ENCODE measurements at regions not wholly inside any gene's neighbourhood (a gene's known extent, or its start where the extent isn't known, plus 50 kb on each side); places are given as distances from the start of the nearest gene placed in this dataset.
"Not testable (repeated sequence)": the region's sequence is repeated elsewhere in the genome, so short reads cannot be mapped to it uniquely, and the experiment has no call there.

GRCh38 chr14:30243207-30243606 lies 315.6 kb upstream of the PRKD1 start:
- no peak overlapping the region for H3K27ac Mint-ChIP-seq (ENCODE audit: unreplicated experiment)
- no peak for DNase-seq
- peaks cover 2% of the 10 kb centered on the region for H3K9me3 Mint-ChIP-seq (ENCODE audit: unreplicated experiment)
- H3K27me3 Mint-ChIP-seq (ENCODE audit: unreplicated experiment): peaks cover 3% of the 10 kb centered on the region
- TF ChIP-seq, protein P1, sequence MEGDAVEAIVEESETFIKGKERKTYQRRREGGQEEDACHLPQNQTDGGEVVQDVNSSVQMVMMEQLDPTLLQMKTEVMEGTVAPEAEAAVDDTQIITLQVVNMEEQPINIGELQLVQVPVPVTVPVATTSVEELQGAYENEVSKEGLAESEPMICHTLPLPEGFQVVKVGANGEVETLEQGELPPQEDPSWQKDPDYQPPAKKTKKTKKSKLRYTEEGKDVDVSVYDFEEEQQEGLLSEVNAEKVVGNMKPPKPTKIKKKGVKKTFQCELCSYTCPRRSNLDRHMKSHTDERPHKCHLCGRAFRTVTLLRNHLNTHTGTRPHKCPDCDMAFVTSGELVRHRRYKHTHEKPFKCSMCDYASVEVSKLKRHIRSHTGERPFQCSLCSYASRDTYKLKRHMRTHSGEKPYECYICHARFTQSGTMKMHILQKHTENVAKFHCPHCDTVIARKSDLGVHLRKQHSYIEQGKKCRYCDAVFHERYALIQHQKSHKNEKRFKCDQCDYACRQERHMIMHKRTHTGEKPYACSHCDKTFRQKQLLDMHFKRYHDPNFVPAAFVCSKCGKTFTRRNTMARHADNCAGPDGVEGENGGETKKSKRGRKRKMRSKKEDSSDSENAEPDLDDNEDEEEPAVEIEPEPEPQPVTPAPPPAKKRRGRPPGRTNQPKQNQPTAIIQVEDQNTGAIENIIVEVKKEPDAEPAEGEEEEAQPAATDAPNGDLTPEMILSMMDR (IDR thresholded peaks at IDR 0.05; ENCODE audit: partially characterized antibody, unreplicated experiment): no peak
- peaks cover 8% of the 10 kb centered on the region for H3K4me1 Mint-ChIP-seq (ENCODE audit: low read depth, unreplicated experiment)
- H3K4me3 Mint-ChIP-seq (ENCODE audit: unreplicated experiment): no peak overlapping the region
- no peaks in the 10 kb centered on the region for H3K36me3 Mint-ChIP-seq (ENCODE audit: unreplicated experiment)

DNA sequence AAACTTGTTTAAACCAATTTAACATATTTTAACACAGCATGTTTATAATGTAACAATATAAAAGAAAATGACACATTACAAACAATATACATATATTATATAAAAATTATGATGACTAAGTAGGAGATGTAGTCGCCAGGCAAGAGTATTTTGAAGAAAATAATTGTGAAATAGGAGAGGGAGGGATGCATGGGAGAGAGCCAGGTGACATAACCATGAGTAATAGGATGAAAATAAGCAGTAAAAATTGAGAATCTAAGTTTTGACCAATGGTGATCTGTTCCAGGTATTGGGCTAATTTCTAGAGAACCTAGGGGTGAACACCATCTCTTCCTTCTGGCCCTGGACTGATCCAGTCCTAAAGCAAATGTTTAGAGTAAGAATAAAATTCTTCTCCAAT lies 315.2 kb upstream of the G2E3 start:
- Mint-ChIP-seq H3K27me3 (ENCODE audit: unreplicated experiment) (peaks cover 3% of the 10 kb centered on the region), H3K27ac (ENCODE audit: unreplicated experiment) (no peak overlapping the region)
- TF ChIP-seq, protein P1 (IDR thresholded peaks at IDR 0.05; ENCODE audit: partially characterized antibody, unreplicated experiment): no peak

GRCh38 chr14:30244348-30244747 lies 314.6 kb upstream of the G2E3 start:
- not testable (repeated sequence) for H3K4me1 Mint-ChIP-seq (ENCODE audit: low read depth, unreplicated experiment); H3K4me3 Mint-ChIP-seq (ENCODE audit: unreplicated experiment); H3K36me3 Mint-ChIP-seq (ENCODE audit: unreplicated experiment); DNase-seq; H3K9me3 Mint-ChIP-seq (ENCODE audit: unreplicated experiment); H3K27me3 Mint-ChIP-seq (ENCODE audit: unreplicated experiment); H3K27ac Mint-ChIP-seq (ENCODE audit: unreplicated experiment)

More for the DNA sequence above, 315.2 kb upstream of the G2E3 start:
- no peaks in the 10 kb centered on the region for H3K36me3 Mint-ChIP-seq (ENCODE audit: unreplicated experiment)
- H3K4me3 Mint-ChIP-seq (ENCODE audit: unreplicated experiment): no peak overlapping the region
- H3K9me3 Mint-ChIP-seq (ENCODE audit: unreplicated experiment): peaks cover 2% of the 10 kb centered on the region
- no peak for DNase-seq
- peaks cover 8% of the 10 kb centered on the region for H3K4me1 Mint-ChIP-seq (ENCODE audit: low read depth, unreplicated experiment)

DNA sequence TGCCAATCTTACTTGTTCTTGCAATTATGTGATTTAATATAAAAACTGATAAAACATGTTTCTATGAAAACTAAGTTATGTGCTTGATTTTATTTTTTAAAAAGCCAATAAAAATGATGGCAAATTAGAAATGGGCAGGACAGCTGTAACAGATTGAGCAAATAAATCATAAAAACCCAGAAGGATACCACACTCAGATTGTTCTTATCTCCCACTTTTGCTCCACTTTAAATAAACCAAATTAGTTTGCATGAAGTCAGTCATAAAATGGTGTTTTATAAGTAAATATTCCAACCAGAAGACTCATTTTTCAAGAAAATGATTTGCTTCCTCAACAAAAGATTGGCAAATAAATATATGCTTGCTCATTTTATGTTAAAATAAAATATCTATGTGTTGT lies 307.9 kb upstream of the G2E3 start:
- Mint-ChIP-seq H3K9me3 (ENCODE audit: unreplicated experiment) (no peaks in the 10 kb centered on the region), H3K36me3 (ENCODE audit: unreplicated experiment) (peaks cover 2% of the 10 kb centered on the region), H3K4me3 (ENCODE audit: unreplicated experiment) (no peak overlapping the region), H3K27me3 (ENCODE audit: unreplicated experiment) (no peaks in the 10 kb centered on the region), H3K27ac (ENCODE audit: unreplicated experiment) (no peak overlapping the region), H3K4me1 (ENCODE audit: low read depth, unreplicated experiment) (no peaks in the 10 kb centered on the region)
- TF ChIP-seq, protein P1 (IDR thresholded peaks at IDR 0.05; ENCODE audit: partially characterized antibody, unreplicated experiment): no peak
- no peak for DNase-seq

GRCh38 chr14:30251557-30252100 lies 307.3 kb upstream of the G2E3 start:
- Mint-ChIP-seq H3K36me3 (ENCODE audit: unreplicated experiment) (peaks cover 8% of the 10 kb centered on the region), H3K27me3 (ENCODE audit: unreplicated experiment) (no peaks in the 10 kb centered on the region)
- no peak for DNase-seq

More at GRCh38 chr14:30251557-30252100, 307.3 kb upstream of the G2E3 start:
- H3K27ac Mint-ChIP-seq (ENCODE audit: unreplicated experiment): no peak overlapping the region
- no peak overlapping the region for H3K4me3 Mint-ChIP-seq (ENCODE audit: unreplicated experiment)
- H3K9me3 Mint-ChIP-seq (ENCODE audit: unreplicated experiment): no peaks in the 10 kb centered on the region
- no peaks in the 10 kb centered on the region for H3K4me1 Mint-ChIP-seq (ENCODE audit: low read depth, unreplicated experiment)
- TF ChIP-seq, protein P1 (IDR thresholded peaks at IDR 0.05; ENCODE audit: partially characterized antibody, unreplicated experiment): no peak

Measured in glutamatergic neuron (in vitro differentiated cells).